ENCODE measurements at regions not wholly inside any gene's neighbourhood (a gene's known extent, or its start where the extent isn't known, plus 50 kb on each side); places are given as distances from the start of the nearest gene placed in this dataset.

- H3K18ac ChIP-seq (ENCODE audit: low read length) = no peak overlapping the region
- no peak overlapping the region for H2AK5ac ChIP-seq (ENCODE audit: low read length)
- H3K36me3 ChIP-seq (ENCODE audit: control insufficient read depth in 1 of 2, insufficient read depth in 2 of 2, low read length in 2 of 2) = no peaks in the 10 kb centered on the region
- H4K12ac ChIP-seq (ENCODE audit: low read depth, low read length) = no peak overlapping the region
- H3K14ac ChIP-seq (ENCODE audit: low read length) = no peak overlapping the region
- H3K9ac ChIP-seq (ENCODE audit: low read length) = no peak overlapping the region
- H4K91ac ChIP-seq (ENCODE audit: low read depth, low read length) = no peak overlapping the region
- no CpG with 5 or more reads among the region's 2 CpGs for WGBS (ENCODE audit: extremely low coverage, insufficient coverage, insufficient read length)
- no peaks in the 10 kb centered on the region for H3K9me3 ChIP-seq (ENCODE audit: insufficient read depth, low read depth, low read length)
- no peaks in the 10 kb centered on the region for H3K79me1 ChIP-seq (ENCODE audit: low read length)
- DNase-seq = no peak
- no peak overlapping the region for H3K23ac ChIP-seq (ENCODE audit: low read length)
- H3K79me2 ChIP-seq (ENCODE audit: control insufficient read depth, insufficient read depth, low read length, poor library complexity) = no peaks in the 10 kb centered on the region
- peaks cover 0 to 7% of the 10 kb centered on the region in 2 experiments for H3K4me1 ChIP-seq (ENCODE audit: control insufficient read depth in 1 of 2, insufficient read depth in 2 of 2, low read length in 2 of 2)
- no peak overlapping the region for H2AFZ ChIP-seq (ENCODE audit: insufficient read depth, low read length, poor library complexity)
- no peaks in the 10 kb centered on the region for H3K27me3 ChIP-seq (ENCODE audit: insufficient read depth, low read length)
- no peak overlapping the region for H4K8ac ChIP-seq (ENCODE audit: low read depth, low read length)
- H3K27ac ChIP-seq (ENCODE audit: low read depth, low read length) = no peak overlapping the region
- no peak overlapping the region for H3K4me3 ChIP-seq (ENCODE audit: low read depth, low read length)
- no peak overlapping the region for H2BK120ac ChIP-seq (ENCODE audit: insufficient read depth, low read length, poor library complexity)
- H2BK5ac ChIP-seq (ENCODE audit: low read depth, low read length, poor library complexity) = no peak overlapping the region
- no peak overlapping the region for H3K4me2 ChIP-seq (ENCODE audit: low read length)
- H3K4ac ChIP-seq (ENCODE audit: low read depth, low read length) = no peak overlapping the region
- H2BK12ac ChIP-seq (ENCODE audit: low read length) = no peak overlapping the region
These were observed 191.1 kb downstream of the WNT5A start for GRCh38 chr3:55296030-55296429.

GRCh38 chr3:55294557-55294956 is 192.5 kb downstream of the WNT5A start:
- Histone ChIP-seq H2BK120ac (ENCODE audit: insufficient read depth, low read length, poor library complexity) (no peak overlapping the region), H3K27ac (ENCODE audit: low read depth, low read length) (no peak overlapping the region), H4K91ac (ENCODE audit: low read depth, low read length) (no peak overlapping the region), H3K36me3 (ENCODE audit: control insufficient read depth in 1 of 2, insufficient read depth in 2 of 2, low read length in 2 of 2) (no peaks in the 10 kb centered on the region), H3K14ac (ENCODE audit: low read length) (no peak overlapping the region), H3K79me2 (ENCODE audit: control insufficient read depth, insufficient read depth, low read length, poor library complexity) (no peaks in the 10 kb centered on the region), H3K9ac (ENCODE audit: low read length) (no peak overlapping the region), H3K79me1 (ENCODE audit: low read length) (no peaks in the 10 kb centered on the region), H2BK5ac (ENCODE audit: low read depth, low read length, poor library complexity) (no peak overlapping the region), H3K27me3 (ENCODE audit: insufficient read depth, low read length) (no peaks in the 10 kb centered on the region), H3K18ac (ENCODE audit: low read length) (no peak overlapping the region), H2AFZ (ENCODE audit: insufficient read depth, low read length, poor library complexity) (no peak overlapping the region), H3K9me3 (ENCODE audit: insufficient read depth, low read depth, low read length) (no peaks in the 10 kb centered on the region), H3K4me3 (ENCODE audit: low read depth, low read length) (no peak overlapping the region), H4K8ac (ENCODE audit: low read depth, low read length) (no peak overlapping the region), H2BK12ac (ENCODE audit: low read length) (no peak overlapping the region), H3K4me2 (ENCODE audit: low read length) (no peak overlapping the region), H3K23ac (ENCODE audit: low read length) (no peak overlapping the region), H3K4me1 (ENCODE audit: control insufficient read depth in 1 of 2, insufficient read depth in 2 of 2, low read length in 2 of 2) (peaks cover 0 to 7% of the 10 kb centered on the region in 2 experiments), H3K4ac (ENCODE audit: low read depth, low read length) (no peak overlapping the region), H2AK5ac (ENCODE audit: low read length) (no peak overlapping the region), H4K12ac (ENCODE audit: low read depth, low read length) (no peak overlapping the region)
- DNase-seq = no peak
- no CpG with 5 or more reads among the region's 2 CpGs for WGBS (ENCODE audit: extremely low coverage, insufficient coverage, insufficient read length)

GRCh38 chr3:55292360-55292759 is 194.7 kb downstream of the WNT5A start:
- Histone ChIP-seq H3K79me1 (ENCODE audit: low read length) (no peaks in the 10 kb centered on the region), H3K27ac (ENCODE audit: low read depth, low read length) (no peak overlapping the region), H4K8ac (ENCODE audit: low read depth, low read length) (no peak overlapping the region), H4K12ac (ENCODE audit: low read depth, low read length) (no peak overlapping the region), H3K4me3 (ENCODE audit: low read depth, low read length) (no peak overlapping the region), H3K9me3 (ENCODE audit: insufficient read depth, low read depth, low read length) (no peaks in the 10 kb centered on the region), H3K36me3 (ENCODE audit: control insufficient read depth in 1 of 2, insufficient read depth in 2 of 2, low read length in 2 of 2) (no peaks in the 10 kb centered on the region), H3K14ac (ENCODE audit: low read length) (no peak overlapping the region), H2BK120ac (ENCODE audit: insufficient read depth, low read length, poor library complexity) (no peak overlapping the region), H2AFZ (ENCODE audit: insufficient read depth, low read length, poor library complexity) (no peak overlapping the region), H3K18ac (ENCODE audit: low read length) (no peak overlapping the region), H3K4me2 (ENCODE audit: low read length) (no peak overlapping the region), H3K79me2 (ENCODE audit: control insufficient read depth, insufficient read depth, low read length, poor library complexity) (no peaks in the 10 kb centered on the region), H3K4me1 (ENCODE audit: control insufficient read depth in 1 of 2, insufficient read depth in 2 of 2, low read length in 2 of 2) (peaks cover 0 to 7% of the 10 kb centered on the region in 2 experiments), H2BK12ac (ENCODE audit: low read length) (no peak overlapping the region), H4K91ac (ENCODE audit: low read depth, low read length) (no peak overlapping the region), H3K4ac (ENCODE audit: low read depth, low read length) (no peak overlapping the region), H3K27me3 (ENCODE audit: insufficient read depth, low read length) (no peaks in the 10 kb centered on the region), H3K9ac (ENCODE audit: low read length) (no peak overlapping the region), H2BK5ac (ENCODE audit: low read depth, low read length, poor library complexity) (no peak overlapping the region), H2AK5ac (ENCODE audit: low read length) (no peak overlapping the region), H3K23ac (ENCODE audit: low read length) (no peak overlapping the region)
- WGBS (ENCODE audit: extremely low coverage, insufficient coverage, insufficient read length) = no CpG with 5 or more reads among the region's 9 CpGs
- DNase-seq = no peak

GRCh38 chr3:55288657-55289056 is 198.4 kb downstream of the WNT5A start:
- Histone ChIP-seq H2AFZ (ENCODE audit: insufficient read depth, low read length, poor library complexity) (no peak overlapping the region), H3K79me1 (ENCODE audit: low read length) (no peaks in the 10 kb centered on the region), H3K14ac (ENCODE audit: low read length) (no peak overlapping the region), H4K8ac (ENCODE audit: low read depth, low read length) (no peak overlapping the region), H3K36me3 (ENCODE audit: control insufficient read depth in 1 of 2, insufficient read depth in 2 of 2, low read length in 2 of 2) (no peaks in the 10 kb centered on the region), H3K9ac (ENCODE audit: low read length) (no peak overlapping the region), H3K18ac (ENCODE audit: low read length) (no peak overlapping the region), H4K91ac (ENCODE audit: low read depth, low read length) (no peak overlapping the region), H3K4ac (ENCODE audit: low read depth, low read length) (no peak overlapping the region), H2BK5ac (ENCODE audit: low read depth, low read length, poor library complexity) (no peak overlapping the region), H3K79me2 (ENCODE audit: control insufficient read depth, insufficient read depth, low read length, poor library complexity) (no peaks in the 10 kb centered on the region), H3K4me3 (ENCODE audit: low read depth, low read length) (no peak overlapping the region), H2BK120ac (ENCODE audit: insufficient read depth, low read length, poor library complexity) (no peak overlapping the region), H3K4me2 (ENCODE audit: low read length) (no peak overlapping the region), H3K27me3 (ENCODE audit: insufficient read depth, low read length) (no peaks in the 10 kb centered on the region), H2AK5ac (ENCODE audit: low read length) (no peak overlapping the region), H3K4me1 (ENCODE audit: control insufficient read depth in 1 of 2, insufficient read depth in 2 of 2, low read length in 2 of 2) (peaks cover 0 to 9% of the 10 kb centered on the region in 2 experiments), H3K23ac (ENCODE audit: low read length) (no peak overlapping the region), H2BK12ac (ENCODE audit: low read length) (no peak overlapping the region), H3K27ac (ENCODE audit: low read depth, low read length) (no peak overlapping the region), H3K9me3 (ENCODE audit: insufficient read depth, low read depth, low read length) (no peaks in the 10 kb centered on the region), H4K12ac (ENCODE audit: low read depth, low read length) (no peak overlapping the region)
- DNase-seq = no peak
